GM21367 (cell line): ENCODE measurements at regions not wholly inside any gene's neighbourhood (a gene's known extent, or its start where the extent isn't known, plus 50 kb on each side); places are given as distances from the start of the nearest gene placed in this dataset.

ENCODE experiments used
- ATAC-seq: cut with Tn5 transposase; IDR thresholded peaks from one replicate; pipeline ENCODE4 v1.9.1; 2021; ENCODE audit not compliant: unreplicated experiment

DNA sequence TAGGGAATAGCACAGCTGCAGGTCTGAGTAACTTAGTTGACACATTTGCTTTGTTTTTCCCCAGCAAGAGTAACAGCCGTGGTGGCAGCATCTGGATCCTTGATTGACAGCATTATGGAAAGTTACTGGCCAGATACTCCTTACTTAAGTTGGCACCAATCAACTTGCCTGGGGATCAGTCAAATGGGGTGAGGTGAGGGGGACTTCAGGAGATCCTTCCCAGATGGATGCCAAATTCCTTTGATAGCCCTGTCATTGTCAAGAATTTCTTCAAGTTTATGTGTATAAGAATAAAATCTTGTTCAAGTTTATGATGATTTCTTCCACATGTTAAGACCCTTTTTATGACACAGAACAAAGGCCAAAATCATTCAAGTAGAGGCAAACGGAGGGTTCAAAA is 618.4 kb downstream of the SLC6A15 start:
- ATAC-seq, result no peak

GRCh38 chr12:84290168-84290567 is 622.4 kb downstream of the SLC6A15 start:
- ATAC-seq, result no peak

DNA sequence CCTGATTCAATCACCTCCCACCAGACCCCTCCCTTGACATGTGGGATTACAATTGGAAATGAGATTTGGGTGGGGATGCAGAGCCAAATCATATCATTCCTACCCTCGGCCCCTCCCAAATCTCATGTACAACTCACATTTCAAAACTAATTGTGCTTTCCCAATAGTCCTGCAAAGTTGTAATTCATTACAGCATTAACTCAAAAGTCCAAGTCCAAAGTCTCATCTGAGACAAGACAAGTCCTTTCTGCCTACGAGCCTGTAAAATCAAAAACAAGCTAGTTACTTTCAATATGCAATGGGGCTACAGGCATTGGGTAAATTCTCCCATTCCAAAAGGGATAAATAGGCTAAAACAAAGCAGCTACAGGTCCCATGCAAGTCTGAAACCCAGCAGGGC is 634.6 kb downstream of the SLC6A15 start:
- ATAC-seq, result no peak

DNA sequence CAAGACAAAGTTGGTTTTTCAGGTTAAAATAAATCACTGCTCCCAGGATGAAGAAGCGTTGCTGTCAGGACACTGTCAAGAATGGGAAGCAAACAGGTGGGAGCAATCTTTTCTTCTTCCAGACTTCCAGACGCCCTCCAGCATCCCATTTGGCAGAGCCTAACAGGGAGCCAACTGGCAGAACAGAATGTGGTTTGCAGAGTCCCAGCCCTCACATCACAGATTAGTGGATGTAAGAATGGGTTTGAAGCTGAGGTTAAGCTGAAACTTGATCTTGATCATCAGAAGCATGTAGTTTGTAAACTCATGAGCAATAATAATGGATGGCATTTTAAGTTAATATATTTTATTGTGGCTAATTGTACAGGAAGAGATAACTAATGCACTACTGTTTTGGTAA is 636.4 kb downstream of the SLC6A15 start:
- ATAC-seq, result no peak

DNA sequence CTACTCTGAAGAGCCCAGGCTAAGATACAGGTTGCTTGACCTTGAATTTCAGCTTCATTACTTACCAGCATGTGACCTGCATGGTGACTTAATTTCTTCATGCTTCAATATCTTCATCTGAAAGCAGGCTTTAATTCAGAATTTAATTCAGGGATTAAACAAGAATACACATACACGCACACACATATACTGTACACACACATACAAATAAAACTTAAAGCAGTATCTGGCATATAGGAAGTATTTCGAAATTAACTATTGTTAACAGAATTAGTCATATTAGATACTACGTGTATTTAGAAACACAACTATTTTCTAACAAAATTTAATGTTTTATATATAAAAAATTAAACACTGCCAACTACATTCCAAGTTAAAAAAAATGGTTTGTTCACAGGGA is 640.3 kb downstream of the SLC6A15 start:
- ATAC-seq, result no peak

GRCh38 chr12:84270470-84271140 is 642.0 kb downstream of the SLC6A15 start:
- ATAC-seq, result no peak

DNA sequence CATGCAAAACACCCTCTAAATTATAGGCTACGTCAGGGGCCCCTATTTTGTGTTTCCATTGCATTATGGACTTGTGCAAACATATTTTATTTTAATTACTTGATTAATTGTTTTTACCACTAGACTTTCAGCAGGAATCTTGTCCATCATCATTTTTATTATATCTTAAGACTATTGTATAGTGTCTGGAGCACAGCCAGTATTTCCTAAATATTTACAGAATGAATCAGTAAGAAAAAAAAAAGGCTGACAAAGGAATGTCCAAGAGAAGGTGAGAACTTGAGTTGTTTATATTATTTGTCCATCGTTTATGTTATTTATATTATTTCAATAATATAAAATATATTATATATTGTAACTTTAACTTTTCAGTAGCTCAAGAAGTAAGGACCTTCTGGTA is 664.7 kb downstream of the SLC6A15 start:
- ATAC-seq, result no peak

DNA sequence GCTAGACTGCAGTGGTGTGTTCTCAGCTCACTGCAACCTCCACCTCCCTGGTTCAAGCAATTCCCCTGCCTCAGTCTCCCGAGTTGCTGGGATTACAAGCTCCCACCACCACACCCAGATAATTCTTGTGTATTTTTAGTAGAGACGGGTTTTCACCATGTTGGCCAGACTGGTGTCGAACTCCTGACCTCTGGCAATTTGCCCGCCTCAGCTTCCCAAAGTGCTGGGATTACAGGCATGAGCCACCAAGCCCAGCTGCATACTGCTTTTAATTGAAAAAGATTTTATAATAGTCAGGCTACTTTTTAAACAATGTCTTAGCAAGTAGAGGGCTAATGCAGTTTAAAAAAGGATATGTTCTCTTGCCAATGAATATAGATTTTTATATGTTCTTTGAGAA is 668.9 kb downstream of the SLC6A15 start:
- no peak for ATAC-seq

DNA sequence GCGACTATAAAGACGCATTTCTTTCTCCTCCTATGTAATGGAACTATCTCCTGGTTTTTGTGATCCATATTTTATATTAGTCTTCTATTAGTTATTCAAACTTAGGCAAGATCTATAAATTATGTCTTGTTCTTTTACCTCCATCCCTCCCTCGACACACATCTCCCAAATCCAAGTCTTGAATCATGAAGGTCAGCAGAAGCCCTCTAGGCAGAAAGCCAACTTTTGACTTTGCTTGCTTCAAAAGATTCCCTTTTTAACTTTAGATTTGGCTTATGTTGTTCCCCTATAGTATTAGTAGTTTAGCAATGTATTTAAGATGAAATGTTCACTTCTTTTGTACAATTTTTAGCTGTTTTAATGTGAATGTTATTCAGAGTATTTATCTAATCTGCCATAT is 689.8 kb downstream of the SLC6A15 start:
- no peak for ATAC-seq

- no peak for ATAC-seq
These were observed 694.2 kb downstream of the SLC6A15 start for GRCh38 chr12:84218406-84218805.

DNA sequence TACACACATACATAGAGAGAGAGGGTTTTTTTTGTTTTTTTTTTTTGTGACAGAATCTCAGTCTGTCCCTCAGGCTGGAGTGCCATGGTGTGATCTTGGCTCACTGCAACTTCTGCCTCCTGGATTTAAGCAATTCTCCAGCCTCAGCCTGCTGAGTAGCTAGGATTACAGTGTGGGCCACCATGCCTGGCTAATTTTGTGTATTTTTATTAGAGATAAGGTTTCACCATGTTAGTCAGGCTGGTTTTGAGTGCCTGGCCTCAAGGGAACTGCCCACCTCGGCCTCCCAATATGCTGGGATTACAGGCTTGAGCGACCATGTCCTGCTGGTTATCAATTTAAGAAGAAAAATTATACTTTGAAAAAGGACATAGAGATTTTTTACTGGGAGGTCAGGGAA is 710.6 kb downstream of the SLC6A15 start:
- ATAC-seq, result no peak

DNA sequence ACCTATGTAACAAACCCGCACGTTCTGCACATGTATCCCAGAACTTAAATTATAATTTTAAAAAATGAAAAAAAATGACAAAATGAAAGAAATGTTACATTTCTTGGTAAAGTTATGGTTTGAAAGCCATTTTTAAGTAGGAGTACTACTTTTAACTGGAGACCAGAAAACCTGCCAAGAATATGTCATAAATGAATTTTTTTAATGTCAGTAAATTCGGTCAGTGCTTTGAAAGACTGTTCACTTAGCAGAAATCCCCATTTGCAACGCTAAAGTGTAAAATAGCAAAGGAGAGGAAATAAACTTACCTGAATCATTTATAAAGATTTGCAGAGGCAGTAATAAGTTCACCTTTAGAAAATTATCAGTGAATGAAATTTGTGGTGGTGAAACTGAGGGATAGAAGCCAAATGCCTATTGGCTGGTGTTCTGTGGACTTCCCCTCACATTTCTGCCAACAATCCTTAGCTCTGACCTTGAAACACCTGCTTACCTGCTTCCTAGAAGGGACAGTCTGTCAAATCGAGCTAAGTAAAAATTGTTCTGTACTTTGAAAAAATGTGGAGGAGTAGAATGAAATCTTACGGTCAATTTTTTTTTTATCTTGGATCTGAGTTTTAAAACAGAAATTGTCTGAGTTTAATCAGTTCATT is 714.2 kb downstream of the SLC6A15 start:
- no peak for ATAC-seq

GRCh38 chr12:84191779-84192178 is 720.8 kb downstream of the SLC6A15 start:
- no peak for ATAC-seq

DNA sequence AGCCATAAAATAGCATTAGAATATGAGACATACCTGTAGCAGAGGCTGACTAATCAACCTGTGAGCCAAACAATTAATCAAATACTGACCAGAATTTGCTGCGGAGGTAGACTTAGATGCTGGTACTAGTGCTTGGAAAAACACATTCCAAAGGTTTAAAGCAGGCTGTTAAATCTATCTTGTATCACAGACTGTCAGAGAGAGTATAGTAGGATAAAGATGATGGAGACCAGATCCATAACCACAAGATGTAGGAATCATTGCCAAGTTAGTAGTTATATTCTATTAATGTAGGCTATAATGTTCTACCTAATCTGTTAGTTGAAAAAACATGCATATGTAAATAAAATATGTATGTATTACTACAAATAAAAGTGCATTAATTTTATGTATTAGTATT is 726.2 kb downstream of the SLC6A15 start:
- no peak for ATAC-seq

GRCh38 chr12:84183576-84183975 is 729.0 kb downstream of the SLC6A15 start:
- ATAC-seq, result no peak

DNA sequence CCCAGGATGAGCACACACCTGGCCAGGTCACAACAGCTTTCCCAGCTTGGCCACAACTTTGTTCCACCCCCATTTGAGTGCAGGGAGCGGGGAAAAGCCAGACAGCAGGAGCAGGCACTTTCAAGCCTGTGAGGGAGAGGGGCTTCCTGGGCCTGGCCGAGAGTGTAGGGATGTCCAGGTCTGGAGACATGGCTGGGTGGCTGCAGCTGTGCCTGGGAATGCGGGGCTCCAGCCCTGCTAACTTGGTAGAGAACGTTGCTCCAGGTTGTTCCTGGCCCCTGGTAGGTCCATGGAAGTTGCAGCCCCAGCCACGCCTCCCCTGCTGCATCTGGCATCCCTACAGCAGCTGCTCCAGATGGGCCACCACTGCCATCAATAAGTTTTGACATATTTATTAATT is 738.5 kb downstream of the SLC6A15 start:
- ATAC-seq, result no peak

GRCh38 chr12:84172823-84173424 is 739.7 kb downstream of the SLC6A15 start:
- no peak for ATAC-seq

DNA sequence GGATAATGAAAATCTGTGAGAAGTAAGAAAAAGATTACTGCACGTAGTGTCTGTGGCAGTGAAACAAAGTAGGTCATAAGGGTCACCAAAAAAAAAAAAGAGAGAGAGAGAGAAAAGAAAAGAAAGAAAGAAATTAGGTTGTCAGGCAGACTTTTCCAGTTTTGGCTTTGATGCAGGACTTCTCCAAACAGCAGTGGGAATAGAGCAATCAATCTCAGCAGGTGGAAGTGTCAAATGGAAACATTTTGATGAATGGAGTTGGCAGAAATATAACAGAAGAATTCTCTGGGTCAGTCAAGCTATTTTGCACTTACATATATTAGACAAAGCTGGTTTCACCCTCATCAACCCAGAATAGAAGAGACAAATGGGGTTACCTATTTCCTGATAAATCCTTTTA is 745.8 kb downstream of the SLC6A15 start:
- ATAC-seq, result no peak

DNA sequence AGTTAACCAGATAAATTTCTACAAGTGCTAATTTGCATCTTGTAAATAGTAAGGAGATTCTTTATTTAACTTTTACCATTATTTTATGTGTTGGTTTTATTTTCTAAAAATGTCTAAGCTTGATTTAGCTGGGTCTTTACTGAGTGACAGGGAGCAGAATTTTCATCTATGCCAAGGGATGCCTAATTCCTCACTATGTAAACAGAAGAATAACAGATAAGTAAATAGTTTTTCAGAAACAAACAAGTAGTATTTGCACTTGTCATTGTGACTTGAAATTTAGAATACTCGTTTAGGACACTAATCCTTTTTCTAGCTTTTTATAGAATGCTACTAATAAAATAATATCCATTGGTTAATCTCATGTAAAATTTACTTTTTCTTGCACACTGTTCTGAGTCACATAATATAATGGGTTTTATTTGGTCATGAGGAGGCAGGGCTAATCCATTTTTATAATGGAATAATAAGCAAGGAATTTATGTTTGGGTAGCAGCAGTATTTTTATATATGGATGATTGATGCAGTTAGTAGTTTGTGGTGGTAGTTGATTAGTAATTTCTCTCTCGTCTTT is 746.5 kb downstream of the SLC6A15 start:
- ATAC-seq, result no peak

DNA sequence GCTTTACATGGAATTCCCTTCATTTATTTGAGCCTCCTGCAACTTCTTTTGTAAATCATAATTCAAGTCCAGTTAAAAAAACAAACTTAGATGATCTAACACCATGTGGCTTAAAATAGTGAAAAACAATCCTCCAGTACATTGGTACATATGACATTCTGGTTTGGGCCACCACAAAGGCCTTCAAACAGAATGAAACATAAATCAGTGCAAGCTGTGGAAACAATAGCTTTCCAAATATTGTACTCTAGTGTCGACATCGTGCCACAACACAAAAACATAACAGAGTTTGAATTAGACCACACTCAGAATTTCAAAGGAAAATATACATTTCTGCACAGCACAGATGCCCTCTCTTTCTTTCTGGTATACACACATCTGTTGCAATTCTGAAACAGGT is 751.3 kb downstream of the SLC6A15 start:
- ATAC-seq, result no peak

DNA sequence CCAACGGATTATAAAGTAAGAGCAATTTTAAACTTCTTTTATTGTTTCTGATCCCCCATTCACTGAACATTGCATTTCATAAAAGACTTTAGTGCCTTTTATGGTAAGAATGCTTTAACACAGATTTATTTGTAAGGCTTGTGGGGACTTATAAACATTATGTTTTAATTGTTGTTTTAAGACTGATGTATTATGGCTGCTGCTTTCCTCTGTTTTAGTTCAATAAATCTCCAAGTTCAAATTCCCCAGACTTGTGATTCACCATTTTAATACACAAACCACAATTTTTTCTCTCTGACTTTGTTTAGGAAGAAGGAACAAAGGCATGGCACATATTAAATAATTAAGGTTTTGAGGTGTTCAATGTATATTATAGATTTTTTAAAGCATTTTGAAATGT is 753.3 kb downstream of the SLC6A15 start:
- ATAC-seq, result no peak

DNA sequence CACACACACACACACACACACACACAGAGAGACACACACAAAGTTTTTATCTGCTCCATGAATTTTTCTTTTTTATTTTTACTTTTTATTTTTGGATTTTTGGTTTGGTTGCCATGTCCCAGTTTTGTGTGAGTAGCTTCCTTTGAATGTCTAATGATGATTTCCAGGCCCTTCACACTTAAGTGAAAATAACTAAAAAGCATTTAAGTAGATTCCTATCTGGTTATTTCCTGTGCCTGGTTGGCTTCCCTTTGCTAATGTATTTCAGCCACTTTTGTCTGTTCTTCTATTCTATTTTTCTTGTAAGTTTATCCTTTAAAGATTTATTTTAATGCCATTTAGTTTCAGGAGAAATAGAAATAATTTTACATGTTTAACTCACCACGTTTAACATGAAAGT is 755.4 kb downstream of the SLC6A15 start:
- ATAC-seq, result no peak
